ENCODE measurements at regions not wholly inside any gene's neighbourhood (a gene's known extent, or its start where the extent isn't known, plus 50 kb on each side); places are given as distances from the start of the nearest gene placed in this dataset.

DNA sequence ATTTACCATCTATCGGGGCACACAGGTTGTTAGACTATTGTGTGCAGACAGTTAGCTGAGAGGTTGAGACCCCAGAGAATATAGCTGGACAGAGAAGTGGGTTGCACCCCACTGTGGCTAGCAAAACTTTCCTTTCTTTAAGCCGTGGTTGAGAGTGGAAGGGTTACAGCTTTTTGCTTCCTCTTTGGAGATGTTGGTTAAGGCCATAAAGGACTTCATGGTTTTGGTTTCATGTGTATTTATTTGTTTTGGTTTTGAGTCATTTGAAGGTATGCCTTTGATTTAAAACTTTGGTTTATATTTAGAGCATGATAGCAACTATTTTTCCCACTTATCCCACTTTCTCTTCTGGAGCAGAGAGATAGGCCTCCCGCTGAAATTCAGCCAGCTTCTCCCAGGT is 274.3 kb upstream of the IL1RAPL1 start:
- TF ChIP-seq CTCF (IDR thresholded peaks at IDR 0.05 in 8 of 11, conservative IDR thresholded peaks at IDR 0.05 in 3 of 11) = no peak
- no peak for TF ChIP-seq POLR2A (IDR thresholded peaks at IDR 0.05)
- TF ChIP-seq POLR2AphosphoS5 (IDR thresholded peaks at IDR 0.05) = no peak

Data from spleen (tissue), 7 donors.